Activated naive CD8-positive, alpha-beta T cell treated with anti-CD3 and anti-CD28 coated beads, Interleukin-2, amount 50 U/mL, for 24 hours (primary cell): ENCODE measurements at regions not wholly inside any gene's neighbourhood (a gene's known extent, or its start where the extent isn't known, plus 50 kb on each side); places are given as distances from the start of the nearest gene placed in this dataset.

Experiments
- ATAC-seq: fragments of 150-1000 bp; cut with Tn5 transposase; one replicate; pipeline ENCODE4 v1.10.0; 2021
- DNase-seq: peaks from one replicate; pipeline ENCODE4 v3.0.0; 2021
- H3K27ac Mint-ChIP-seq: one replicate; pipeline ENCODE4 v1.8.0; 2021; ENCODE audit warnings: mild to moderate bottlenecking, mixed read lengths
- H3K27me3 Mint-ChIP-seq: one replicate; pipeline ENCODE4 v1.8.0; 2021; ENCODE audit warnings: mixed read lengths
- H3K36me3 Mint-ChIP-seq: one replicate; pipeline ENCODE4 v1.8.0; 2021; ENCODE audit warnings: low read depth, mixed read lengths
- H3K4me1 Mint-ChIP-seq: one replicate; pipeline ENCODE4 v1.8.0; 2021; ENCODE audit warnings: mixed read lengths
- H3K4me3 Mint-ChIP-seq: one replicate; pipeline ENCODE4 v1.8.0; 2021; ENCODE audit warnings: mild to moderate bottlenecking, moderate library complexity, mixed read lengths
- H3K9me3 Mint-ChIP-seq: one replicate; pipeline ENCODE4 v1.8.0; 2021; ENCODE audit warnings: mixed read lengths

DNA sequence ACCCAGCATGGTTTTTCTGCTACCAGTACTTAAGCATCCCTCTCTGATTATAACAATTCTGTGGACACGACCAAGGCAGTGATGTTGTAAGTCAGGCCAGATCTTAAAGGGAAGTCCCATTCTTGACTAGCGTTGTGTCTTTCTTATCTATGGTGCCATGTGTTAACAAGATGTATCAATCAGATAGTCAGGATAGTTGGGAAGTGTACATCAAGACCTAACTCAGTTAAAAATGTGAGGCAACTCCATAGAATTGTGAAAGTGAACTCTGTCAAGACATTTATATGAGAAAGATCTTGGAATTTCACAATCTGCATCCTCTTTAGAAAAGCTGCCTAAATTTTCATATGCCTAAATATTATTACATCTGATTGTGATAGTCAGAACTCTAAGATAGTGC, 341.7 kb upstream of the SEMA3D start:
- Mint-ChIP-seq H3K9me3 (no peaks in the 10 kb centered on the region), H3K4me1 (no peaks in the 10 kb centered on the region), H3K27ac (no peak overlapping the region), H3K27me3 (no peaks in the 10 kb centered on the region), H3K4me3 (no peak overlapping the region), H3K36me3 (no peaks in the 10 kb centered on the region)
- no peak for ATAC-seq
- DNase-seq, result no peak

DNA sequence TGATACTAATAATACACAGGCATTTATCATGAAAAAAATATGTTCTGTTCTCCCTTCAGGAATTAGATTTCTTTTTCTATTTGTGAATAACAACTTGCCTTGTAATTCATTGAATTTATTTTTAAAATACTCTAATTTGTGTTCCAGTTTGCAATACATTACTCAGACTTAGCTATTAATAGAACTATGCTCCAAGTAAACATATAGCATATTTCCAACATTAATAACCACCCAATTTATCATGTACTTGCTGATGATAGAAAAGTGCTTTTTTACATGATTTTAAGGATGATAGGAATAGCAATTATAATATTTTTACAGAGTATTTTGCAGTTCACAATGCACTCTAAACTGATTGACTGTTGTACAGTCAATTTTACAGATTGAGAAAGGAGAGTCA, 338.8 kb upstream of the SEMA3D start:
- Mint-ChIP-seq H3K4me1 (no peaks in the 10 kb centered on the region), H3K4me3 (no peak overlapping the region), H3K9me3 (no peaks in the 10 kb centered on the region), H3K36me3 (no peaks in the 10 kb centered on the region), H3K27me3 (no peaks in the 10 kb centered on the region), H3K27ac (no peak overlapping the region)
- DNase-seq, result no peak
- no peak for ATAC-seq

DNA sequence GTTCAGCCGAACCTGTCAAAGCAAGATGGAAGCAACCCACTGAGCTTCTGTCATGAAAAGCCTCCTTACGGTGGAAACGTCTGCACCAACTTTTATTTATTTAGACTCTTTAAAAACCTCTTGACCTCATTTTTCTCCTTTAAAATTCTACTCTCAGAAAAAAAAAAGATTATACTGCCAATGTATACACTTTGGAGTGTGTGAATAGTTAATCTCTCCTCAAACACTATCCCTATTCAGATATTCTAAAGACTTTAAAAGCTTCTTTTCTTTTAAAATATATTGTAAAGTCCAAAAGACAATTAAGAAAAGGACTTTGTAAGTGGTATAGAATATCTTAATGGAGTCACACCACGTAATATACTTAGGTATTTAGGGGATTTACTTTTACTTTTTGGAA, 335.2 kb upstream of the SEMA3D start:
- no peak for ATAC-seq
- Mint-ChIP-seq H3K36me3 (no peaks in the 10 kb centered on the region), H3K27me3 (no peaks in the 10 kb centered on the region), H3K9me3 (no peaks in the 10 kb centered on the region), H3K4me3 (no peak overlapping the region), H3K27ac (no peak overlapping the region), H3K4me1 (no peaks in the 10 kb centered on the region)
- DNase-seq, result no peak

DNA sequence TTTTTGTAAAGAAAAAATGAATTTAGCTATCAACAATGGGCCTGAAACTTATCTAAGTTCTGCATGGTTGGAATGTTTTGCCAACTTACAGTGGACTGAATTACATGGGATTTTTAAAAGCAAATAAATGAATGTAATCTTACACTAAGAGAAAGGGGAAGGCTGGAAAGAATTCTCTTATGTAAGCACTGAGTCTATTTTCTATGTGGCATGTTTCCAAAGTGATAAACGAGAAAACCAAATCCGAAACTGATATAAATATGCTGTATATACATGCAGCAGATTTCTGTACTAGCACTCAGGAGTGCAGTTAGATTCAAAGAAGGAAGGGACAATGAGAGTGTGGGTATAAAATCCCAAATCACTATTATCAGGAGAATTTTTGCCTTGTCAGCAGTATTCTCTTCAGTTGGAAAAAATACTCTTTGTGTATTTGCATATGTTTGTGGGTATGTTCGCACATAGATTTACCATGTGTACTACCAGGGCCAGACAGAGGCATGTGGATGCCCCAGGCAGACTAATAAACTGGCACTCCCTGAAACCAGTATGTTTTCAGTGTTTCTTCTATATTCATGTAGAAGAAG, 334.3 kb upstream of the SEMA3D start:
- no peak for ATAC-seq
- H3K27ac Mint-ChIP-seq, result no peak overlapping the region
- no peak for DNase-seq

DNA sequence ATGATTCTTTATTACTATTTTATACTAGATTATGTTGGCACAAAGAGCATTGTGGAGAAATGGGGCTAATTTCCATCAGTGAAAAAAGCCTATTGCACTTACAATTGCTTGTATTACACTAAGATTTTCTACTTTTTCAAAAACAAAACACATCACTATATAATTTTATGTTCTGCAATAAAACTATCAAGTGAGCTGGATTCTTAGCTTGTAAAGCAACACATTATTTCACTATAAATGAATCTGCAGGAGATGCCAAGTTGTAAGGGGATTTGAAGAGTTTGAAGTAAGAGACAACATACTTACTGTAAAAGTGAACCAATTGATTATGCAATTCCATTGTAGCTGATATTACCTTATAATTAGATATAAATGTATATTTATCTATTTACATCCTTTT, 333.3 kb upstream of the SEMA3D start:
- Mint-ChIP-seq H3K36me3 (no peaks in the 10 kb centered on the region), H3K4me1 (no peaks in the 10 kb centered on the region), H3K27me3 (no peaks in the 10 kb centered on the region), H3K9me3 (no peaks in the 10 kb centered on the region), H3K27ac (no peak overlapping the region), H3K4me3 (no peak overlapping the region)
- DNase-seq (no peak), ATAC-seq (no peak)

More for the DNA sequence above, 334.3 kb upstream of the SEMA3D start:
- Mint-ChIP-seq H3K36me3 (no peaks in the 10 kb centered on the region), H3K4me1 (no peaks in the 10 kb centered on the region), H3K4me3 (no peak overlapping the region), H3K27me3 (no peaks in the 10 kb centered on the region), H3K9me3 (no peaks in the 10 kb centered on the region)

DNA sequence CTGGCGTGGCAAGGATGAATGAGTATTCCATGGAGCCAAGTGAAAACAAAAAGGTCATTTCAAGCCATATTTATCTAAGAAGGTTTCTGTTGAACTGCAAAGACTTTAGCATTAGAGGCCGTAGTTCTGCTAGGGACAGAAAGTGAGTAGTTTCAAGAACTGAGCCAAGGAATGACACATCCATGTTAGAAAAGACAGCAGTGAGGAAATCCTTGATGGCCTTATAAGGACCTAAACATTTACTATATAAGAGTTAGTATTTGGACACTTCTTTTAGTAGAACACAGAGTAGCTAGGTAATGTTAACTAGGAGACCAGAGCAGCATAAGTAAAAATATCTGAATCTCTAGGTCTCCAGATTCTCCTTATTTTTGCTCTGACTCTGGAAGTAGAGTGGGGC, 329.8 kb upstream of the SEMA3D start:
- no peaks in the 10 kb centered on the region for H3K27me3 Mint-ChIP-seq

DNA sequence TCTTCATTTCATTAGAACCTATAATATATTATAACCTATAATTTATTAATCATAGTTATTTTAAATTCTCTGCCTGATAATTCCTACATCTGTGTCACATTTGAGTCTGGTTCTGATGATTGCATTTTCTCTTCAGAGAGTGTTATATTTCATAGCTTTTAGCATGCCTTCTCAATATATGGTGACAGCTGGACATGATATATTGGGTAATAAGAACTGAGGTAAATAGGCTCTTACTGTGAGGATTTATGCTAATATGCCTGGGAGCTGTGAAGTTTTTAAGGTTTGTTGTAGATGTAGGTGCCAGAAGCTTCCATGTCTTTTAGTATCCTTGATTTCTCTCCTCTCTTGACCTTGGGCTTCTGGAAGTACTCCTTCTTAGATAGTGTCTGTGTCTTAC, 325.9 kb upstream of the SEMA3D start:
- H3K27ac Mint-ChIP-seq, result no peak overlapping the region
- no peak for DNase-seq
- no peaks in the 10 kb centered on the region for H3K36me3 Mint-ChIP-seq
- no peaks in the 10 kb centered on the region for H3K27me3 Mint-ChIP-seq
- H3K4me1 Mint-ChIP-seq, result no peaks in the 10 kb centered on the region
- H3K4me3 Mint-ChIP-seq, result no peak overlapping the region
- H3K9me3 Mint-ChIP-seq, result no peaks in the 10 kb centered on the region
- ATAC-seq, result no peak

More for the DNA sequence above, 329.8 kb upstream of the SEMA3D start:
- H3K4me3 Mint-ChIP-seq, result no peak overlapping the region
- DNase-seq (no peak), ATAC-seq (no peak)
- no peak overlapping the region for H3K27ac Mint-ChIP-seq
- H3K36me3 Mint-ChIP-seq, result no peaks in the 10 kb centered on the region
- no peaks in the 10 kb centered on the region for H3K9me3 Mint-ChIP-seq
- H3K4me1 Mint-ChIP-seq, result no peaks in the 10 kb centered on the region

DNA sequence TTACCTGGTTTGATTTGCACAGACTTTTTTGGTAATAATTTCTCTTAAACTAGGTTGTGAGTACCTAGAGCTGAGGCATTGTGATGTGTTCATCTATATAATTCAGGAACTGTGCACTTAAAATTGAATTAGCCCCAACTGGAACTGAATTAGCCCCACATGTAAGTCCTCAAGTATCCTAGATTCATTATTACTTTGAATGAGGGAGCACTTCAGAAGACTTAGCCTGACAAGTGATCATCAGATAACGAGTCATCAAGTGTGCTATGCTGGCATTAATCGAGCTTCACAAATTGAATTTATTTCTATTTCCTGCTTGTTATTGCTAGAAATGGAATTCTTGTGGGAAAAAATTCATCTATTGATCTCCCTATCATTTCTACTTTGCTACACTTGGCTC, 323.4 kb upstream of the SEMA3D start:
- H3K27me3 Mint-ChIP-seq, result no peaks in the 10 kb centered on the region
- ATAC-seq, result no peak
- no peak overlapping the region for H3K27ac Mint-ChIP-seq
- H3K9me3 Mint-ChIP-seq, result no peaks in the 10 kb centered on the region
- no peak overlapping the region for H3K4me3 Mint-ChIP-seq
- no peaks in the 10 kb centered on the region for H3K36me3 Mint-ChIP-seq
- no peak for DNase-seq
- no peaks in the 10 kb centered on the region for H3K4me1 Mint-ChIP-seq

DNA sequence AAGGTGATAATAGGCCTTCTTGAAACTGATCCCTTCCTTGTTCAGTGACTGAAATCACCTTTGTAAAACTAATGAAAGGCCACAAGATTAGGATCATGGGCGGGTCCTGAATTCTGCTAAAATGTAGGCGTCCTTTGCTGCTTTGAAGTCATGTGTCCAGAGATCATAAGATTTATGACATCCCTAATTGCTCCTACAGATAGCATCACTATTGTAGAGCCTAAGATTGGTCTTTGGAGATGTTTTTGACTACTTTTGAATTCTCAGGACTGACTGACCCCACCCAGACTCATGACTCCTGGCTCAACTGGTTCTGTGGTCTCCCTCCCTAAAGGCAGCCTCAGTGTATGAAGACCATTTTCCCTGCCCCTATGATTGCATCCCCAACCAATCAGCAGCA, 322.6 kb upstream of the SEMA3D start:
- Mint-ChIP-seq H3K9me3 (no peaks in the 10 kb centered on the region), H3K27ac (no peak overlapping the region), H3K36me3 (no peaks in the 10 kb centered on the region), H3K27me3 (no peaks in the 10 kb centered on the region), H3K4me3 (no peak overlapping the region), H3K4me1 (no peaks in the 10 kb centered on the region)
- no peak for ATAC-seq
- no peak for DNase-seq

DNA sequence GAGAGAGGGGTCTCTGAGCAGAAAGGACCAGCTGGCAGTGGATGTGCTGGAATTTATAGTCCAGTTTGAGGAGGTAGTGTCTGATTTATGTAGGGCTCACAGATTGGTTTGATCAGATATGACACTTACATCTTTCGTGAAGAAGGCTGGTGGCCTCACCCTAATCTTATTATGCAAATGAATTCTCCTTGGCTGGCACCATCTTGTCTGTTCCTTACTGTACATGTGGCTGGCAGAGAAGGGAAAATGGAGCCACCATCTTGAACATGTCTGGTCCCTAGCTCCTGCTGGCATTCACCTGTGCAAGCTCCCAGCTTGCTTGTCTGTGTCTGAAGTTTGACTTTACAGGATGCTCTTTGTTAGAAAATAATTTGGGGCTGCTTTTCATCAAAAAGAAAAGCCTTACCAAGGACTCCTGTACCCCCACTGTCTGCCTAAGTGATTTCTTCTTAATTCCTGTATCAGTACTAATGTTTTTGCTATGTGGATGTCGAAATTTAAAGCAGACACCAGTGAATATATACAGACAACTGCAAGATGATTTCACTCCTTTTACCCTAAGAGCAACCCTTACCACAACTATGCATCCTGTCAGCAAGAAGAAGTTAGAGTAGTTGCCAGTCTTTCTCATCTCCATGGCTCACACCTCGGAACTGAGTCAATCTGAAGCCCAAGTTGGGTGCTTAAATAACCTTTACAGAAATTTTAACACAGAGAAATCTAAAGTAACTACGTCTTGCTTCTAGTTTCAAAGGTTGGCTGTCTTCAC, 322.0 kb upstream of the SEMA3D start:
- Mint-ChIP-seq H3K36me3 (no peaks in the 10 kb centered on the region), H3K9me3 (no peaks in the 10 kb centered on the region), H3K4me1 (no peaks in the 10 kb centered on the region), H3K4me3 (no peak overlapping the region), H3K27me3 (no peaks in the 10 kb centered on the region), H3K27ac (no peak overlapping the region)
- DNase-seq (no peak), ATAC-seq (no peak)

DNA sequence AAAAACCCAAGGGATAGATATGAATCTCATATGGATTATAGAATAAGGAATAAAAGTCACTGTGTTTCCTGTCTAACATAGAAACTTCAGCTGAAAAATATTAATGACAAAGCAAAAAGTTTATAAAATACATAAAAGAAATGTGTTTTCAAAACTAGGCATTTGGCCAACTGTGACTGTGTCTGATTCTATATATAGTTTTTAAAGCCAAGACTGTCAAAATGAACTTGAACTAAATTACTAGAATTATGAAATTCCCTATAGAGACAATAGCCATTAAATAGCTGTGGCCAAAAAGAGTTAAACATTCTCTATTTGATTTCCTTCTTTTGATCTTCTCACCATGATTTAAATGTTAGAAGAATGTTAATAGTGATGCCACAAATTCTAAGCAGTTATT, 311.2 kb upstream of the SEMA3D start:
- DNase-seq (no peak), ATAC-seq (no peak)
- Mint-ChIP-seq H3K9me3 (peaks cover 4% of the 10 kb centered on the region), H3K4me1 (no peaks in the 10 kb centered on the region), H3K4me3 (no peak overlapping the region), H3K36me3 (no peaks in the 10 kb centered on the region), H3K27ac (no peak overlapping the region), H3K27me3 (no peaks in the 10 kb centered on the region)

DNA sequence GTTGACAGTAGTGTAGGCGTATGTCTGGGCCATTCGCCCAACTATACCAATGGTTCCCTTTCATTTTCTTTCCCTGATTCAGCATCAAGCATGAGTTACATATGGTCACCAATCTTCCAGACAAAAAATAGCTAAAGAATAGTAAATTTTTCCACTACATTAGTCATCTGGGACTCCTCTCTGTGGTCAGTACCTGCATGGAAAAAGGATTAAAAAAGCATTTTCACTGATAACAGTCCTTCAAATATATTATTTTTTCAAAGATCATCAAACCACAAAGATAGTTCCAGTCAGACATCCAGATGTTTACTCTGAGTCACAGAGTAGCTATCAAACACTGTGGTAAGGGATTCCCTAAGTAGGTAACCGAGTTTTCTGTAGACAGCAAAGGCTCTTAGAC, 302.6 kb upstream of the SEMA3D start:
- H3K27ac Mint-ChIP-seq, result no peak overlapping the region
- H3K4me1 Mint-ChIP-seq, result no peaks in the 10 kb centered on the region
- H3K36me3 Mint-ChIP-seq, result no peaks in the 10 kb centered on the region
- no peaks in the 10 kb centered on the region for H3K27me3 Mint-ChIP-seq
- DNase-seq (no peak), ATAC-seq (no peak)
- H3K9me3 Mint-ChIP-seq, result no peaks in the 10 kb centered on the region
- no peak overlapping the region for H3K4me3 Mint-ChIP-seq

DNA sequence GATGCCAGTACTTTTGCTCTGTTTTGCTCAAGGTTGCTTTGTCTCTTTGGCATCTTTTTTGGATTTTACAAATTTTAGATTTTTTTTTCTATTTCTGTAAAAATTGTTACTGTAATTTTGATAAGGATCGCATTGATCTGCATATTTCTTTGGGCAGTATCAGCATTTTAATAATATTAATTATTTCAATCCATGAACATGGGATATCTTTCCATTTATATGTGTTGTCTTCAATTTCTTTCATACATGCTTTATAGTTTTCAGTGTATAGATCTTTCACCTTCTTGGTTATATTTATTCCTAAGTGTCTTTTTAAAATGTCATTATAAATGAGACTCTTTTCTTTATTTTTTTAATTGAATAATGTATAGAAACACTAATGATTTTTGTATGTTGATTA, 301.6 kb upstream of the SEMA3D start:
- Mint-ChIP-seq H3K4me3 (no peak overlapping the region), H3K27me3 (no peaks in the 10 kb centered on the region), H3K36me3 (no peaks in the 10 kb centered on the region), H3K9me3 (no peaks in the 10 kb centered on the region), H3K27ac (no peak overlapping the region), H3K4me1 (no peaks in the 10 kb centered on the region)
- DNase-seq (no peak), ATAC-seq (no peak)

DNA sequence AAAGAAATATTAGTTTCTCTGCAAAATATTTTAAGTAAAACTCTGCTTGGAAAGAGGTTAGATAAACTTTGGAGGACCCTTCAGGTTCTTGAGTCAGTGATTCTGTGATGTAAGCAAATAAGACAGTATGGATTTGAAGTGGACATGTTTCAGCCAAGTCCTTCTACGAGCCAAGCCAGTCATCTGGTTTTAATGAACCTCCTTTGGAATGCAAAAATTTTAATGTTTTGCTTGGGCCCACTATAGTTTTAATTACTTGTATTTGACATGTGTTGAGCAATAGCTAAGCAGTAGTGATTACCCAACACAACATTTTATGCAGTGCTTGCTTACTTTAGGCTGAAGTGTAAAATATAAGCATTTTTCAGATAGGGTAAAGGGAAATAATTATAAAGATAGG, 296.3 kb upstream of the SEMA3D start:
- H3K27me3 Mint-ChIP-seq, result no peaks in the 10 kb centered on the region
- H3K9me3 Mint-ChIP-seq, result no peaks in the 10 kb centered on the region
- H3K27ac Mint-ChIP-seq, result no peak overlapping the region
- H3K36me3 Mint-ChIP-seq, result no peaks in the 10 kb centered on the region
- ATAC-seq, result no peak
- H3K4me1 Mint-ChIP-seq, result no peaks in the 10 kb centered on the region
- H3K4me3 Mint-ChIP-seq, result no peak overlapping the region
- no peak for DNase-seq

DNA sequence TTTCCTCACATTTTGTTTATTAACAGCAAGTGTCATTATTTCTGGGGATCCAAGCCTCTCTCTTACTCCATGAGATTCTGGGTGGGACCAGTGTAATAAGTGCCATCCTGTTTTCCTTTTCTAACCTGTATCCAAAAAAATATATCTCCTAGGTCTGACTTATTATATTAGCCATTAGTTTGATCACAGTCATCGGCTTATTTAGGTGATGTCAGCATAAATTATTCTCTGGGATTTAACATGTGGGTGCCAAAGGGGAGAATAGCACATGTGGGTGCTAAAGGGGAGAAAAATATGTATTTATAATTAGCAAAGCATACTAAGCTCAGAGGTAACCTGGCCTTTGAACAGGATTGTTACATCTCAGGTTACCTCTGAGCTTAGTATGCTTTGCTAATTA, 293.8 kb upstream of the SEMA3D start:
- no peaks in the 10 kb centered on the region for H3K36me3 Mint-ChIP-seq
- no peaks in the 10 kb centered on the region for H3K4me1 Mint-ChIP-seq
- no peak overlapping the region for H3K4me3 Mint-ChIP-seq
- no peak for DNase-seq
- H3K9me3 Mint-ChIP-seq, result no peaks in the 10 kb centered on the region
- no peak overlapping the region for H3K27ac Mint-ChIP-seq
- H3K27me3 Mint-ChIP-seq, result no peaks in the 10 kb centered on the region
- ATAC-seq, result no peak
